ENCODE measurements at regions not wholly inside any gene's neighbourhood (a gene's known extent, or its start where the extent isn't known, plus 50 kb on each side); places are given as distances from the start of the nearest gene placed in this dataset.

DNA sequence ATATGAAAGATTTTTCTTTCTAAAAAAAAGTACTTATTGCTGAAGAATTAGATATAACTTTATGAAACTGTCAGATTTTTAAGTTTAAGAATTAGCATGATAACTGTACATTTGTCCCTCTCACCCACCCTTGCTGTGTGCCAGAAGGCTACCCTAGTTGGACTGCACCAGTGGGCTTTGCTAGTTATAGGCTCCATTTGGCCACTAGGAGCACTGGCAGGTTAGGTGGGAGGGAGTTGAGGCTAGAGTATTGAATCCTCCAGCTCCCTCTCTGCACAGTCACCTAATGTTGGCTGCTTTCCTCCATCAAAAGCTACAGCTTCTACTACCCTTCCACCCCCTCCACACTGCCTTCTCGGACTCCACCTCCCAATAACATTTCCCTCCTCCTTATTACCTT lies 84.2 kb downstream of the TASL start:
- TF ChIP-seq, protein P1, sequence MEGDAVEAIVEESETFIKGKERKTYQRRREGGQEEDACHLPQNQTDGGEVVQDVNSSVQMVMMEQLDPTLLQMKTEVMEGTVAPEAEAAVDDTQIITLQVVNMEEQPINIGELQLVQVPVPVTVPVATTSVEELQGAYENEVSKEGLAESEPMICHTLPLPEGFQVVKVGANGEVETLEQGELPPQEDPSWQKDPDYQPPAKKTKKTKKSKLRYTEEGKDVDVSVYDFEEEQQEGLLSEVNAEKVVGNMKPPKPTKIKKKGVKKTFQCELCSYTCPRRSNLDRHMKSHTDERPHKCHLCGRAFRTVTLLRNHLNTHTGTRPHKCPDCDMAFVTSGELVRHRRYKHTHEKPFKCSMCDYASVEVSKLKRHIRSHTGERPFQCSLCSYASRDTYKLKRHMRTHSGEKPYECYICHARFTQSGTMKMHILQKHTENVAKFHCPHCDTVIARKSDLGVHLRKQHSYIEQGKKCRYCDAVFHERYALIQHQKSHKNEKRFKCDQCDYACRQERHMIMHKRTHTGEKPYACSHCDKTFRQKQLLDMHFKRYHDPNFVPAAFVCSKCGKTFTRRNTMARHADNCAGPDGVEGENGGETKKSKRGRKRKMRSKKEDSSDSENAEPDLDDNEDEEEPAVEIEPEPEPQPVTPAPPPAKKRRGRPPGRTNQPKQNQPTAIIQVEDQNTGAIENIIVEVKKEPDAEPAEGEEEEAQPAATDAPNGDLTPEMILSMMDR (IDR thresholded peaks at IDR 0.05; ENCODE audit: insufficient read depth, low read length) = no peak
- no peak for TF ChIP-seq POLR2AphosphoS5 (IDR thresholded peaks at IDR 0.05; ENCODE audit: low read depth)
